Mesenchymal stem cell (in vitro differentiated cells and primary cell): ENCODE measurements at regions not wholly inside any gene's neighbourhood (a gene's known extent, or its start where the extent isn't known, plus 50 kb on each side); places are given as distances from the start of the nearest gene placed in this dataset.

ENCODE experiments used
- DNase-seq: peaks from one replicate; pipeline ENCODE4 v3.0.0-alpha.2; 2013
- H2AFZ ChIP-seq: one replicate; pipeline ENCODE4 v1.6.1; 2013; ENCODE audit warnings: low read depth, mild to moderate bottlenecking, control low read depth, inconsistent platforms, low read length, moderate library complexity
- H2AK5ac ChIP-seq: 2 replicates; pipeline ENCODE4 v1.6.1; 2013; ENCODE audit warnings: low read length, moderate library complexity, mild to moderate bottlenecking, inconsistent platforms; ENCODE audit not compliant: severe bottlenecking
- H2BK120ac ChIP-seq: one replicate; pipeline ENCODE4 v1.6.1; 2013; ENCODE audit warnings: low read depth, mild to moderate bottlenecking, inconsistent platforms, low read length, moderate library complexity
- H2BK12ac ChIP-seq, 2 experiments: one replicate each; pipeline ENCODE4 v1.6.1; 2013; ENCODE audit warnings: inconsistent platforms in 2 of 2, low read length in 2 of 2, mild to moderate bottlenecking in 2 of 2, moderate library complexity in 2 of 2, control low read depth in 1 of 2
- H2BK15ac ChIP-seq: one replicate; pipeline ENCODE4 v1.6.1; 2013; ENCODE audit warnings: mild to moderate bottlenecking, low read depth, inconsistent platforms; ENCODE audit not compliant: poor library complexity, severe bottlenecking
- H2BK5ac ChIP-seq: 2 replicates; pipeline ENCODE4 v1.6.1; 2013; ENCODE audit warnings: low read depth, mild to moderate bottlenecking, low read length, control low read depth, inconsistent platforms; ENCODE audit not compliant: poor library complexity, severe bottlenecking
- H3K14ac ChIP-seq, 2 experiments: one replicate each; pipeline ENCODE4 v1.6.1; 2013; ENCODE audit warnings: inconsistent platforms in 2 of 2, low read length in 2 of 2, control low read depth in 1 of 2, mild to moderate bottlenecking in 1 of 2, moderate library complexity in 1 of 2
- H3K18ac ChIP-seq, 2 experiments: one replicate each; pipeline ENCODE4 v1.6.1; 2013; ENCODE audit warnings: inconsistent platforms in 2 of 2, low read length in 2 of 2, control low read depth in 1 of 2, low read depth in 1 of 2, mild to moderate bottlenecking in 1 of 2
- H3K23ac ChIP-seq, 2 experiments: one replicate each; pipeline ENCODE4 v1.6.1; 2013; ENCODE audit warnings: inconsistent platforms in 2 of 2, low read length in 2 of 2, mild to moderate bottlenecking in 2 of 2, moderate library complexity in 2 of 2, control low read depth in 1 of 2
- H3K27ac ChIP-seq: 2 replicates; pipeline ENCODE4 v1.5.1; 2013; ENCODE audit warnings: mild to moderate bottlenecking, moderate library complexity, low read length, control low read depth, inconsistent platforms; ENCODE audit not compliant: poor library complexity, severe bottlenecking
- H3K27me3 ChIP-seq, 2 experiments: 2 replicates each; pipeline versions ENCODE4 v1.6.1 to v1.7.0; 2013; ENCODE audit warnings: low read length in 2 of 2, mild to moderate bottlenecking in 2 of 2, moderate library complexity in 2 of 2, control low read depth in 1 of 2, inconsistent platforms in 1 of 2; ENCODE audit not compliant: control insufficient read depth in 1 of 2, insufficient read depth in 1 of 2
- H3K36me3 ChIP-seq, 2 experiments: 2 replicates each; pipeline versions ENCODE4 v1.6.1 to v1.7.0; 2013; ENCODE audit warnings: low read length in 2 of 2, control low read depth in 1 of 2, inconsistent platforms in 1 of 2, low read depth in 1 of 2, mild to moderate bottlenecking in 1 of 2; ENCODE audit not compliant: insufficient read depth in 2 of 2, control insufficient read depth in 1 of 2
- H3K4ac ChIP-seq, 2 experiments: one replicate each; pipeline ENCODE4 v1.6.1; 2013; ENCODE audit warnings: inconsistent platforms in 2 of 2, low read length in 2 of 2, mild to moderate bottlenecking in 2 of 2, moderate library complexity in 2 of 2, control low read depth in 1 of 2, low read depth in 1 of 2
- H3K4me1 ChIP-seq: 2 replicates; pipeline ENCODE4 v1.6.1; 2013; ENCODE audit warnings: low read depth, low read length, control low read depth; ENCODE audit not compliant: control insufficient read depth, insufficient read depth
- H3K4me2 ChIP-seq: 2 replicates; pipeline ENCODE4 v1.6.1; 2013; ENCODE audit warnings: low read length, mild to moderate bottlenecking, inconsistent platforms; ENCODE audit not compliant: poor library complexity, severe bottlenecking
- H3K4me3 ChIP-seq, 2 experiments: 2 replicates each; pipeline versions ENCODE4 v1.5.1 to v1.7.0; 2013; ENCODE audit warnings: low read length in 2 of 2, mild to moderate bottlenecking in 2 of 2, control low read depth in 1 of 2, low read depth in 1 of 2; ENCODE audit not compliant: insufficient read depth in 1 of 2
- H3K79me1 ChIP-seq: replicated peaks from 2 replicates; pipeline ENCODE4 v1.6.1; 2013; ENCODE audit warnings: mild to moderate bottlenecking, control low read depth, low read length, inconsistent platforms; ENCODE audit not compliant: poor library complexity, severe bottlenecking
- H3K9ac ChIP-seq: 2 replicates; pipeline ENCODE4 v1.7.0; 2013; ENCODE audit warnings: mild to moderate bottlenecking, low read length, moderate library complexity
- H3K9me3 ChIP-seq: 2 replicates; pipeline ENCODE4 v1.7.0; 2013; ENCODE audit warnings: mild to moderate bottlenecking, low read length; ENCODE audit not compliant: control insufficient read depth
- H4K8ac ChIP-seq: one replicate; pipeline ENCODE4 v1.6.1; 2013; ENCODE audit warnings: inconsistent platforms, mild to moderate bottlenecking, low read length, moderate library complexity
- H4K91ac ChIP-seq: one replicate; pipeline ENCODE4 v1.6.1; 2013; ENCODE audit warnings: mild to moderate bottlenecking, low read length, inconsistent platforms
- WGBS: methylation state at CpG from one replicate; pipeline ENCODE4 v1.1.7; 2013; ENCODE audit warnings: mixed read lengths; 5-methylcytosine and 5-hydroxymethylcytosine counted together

DNA sequence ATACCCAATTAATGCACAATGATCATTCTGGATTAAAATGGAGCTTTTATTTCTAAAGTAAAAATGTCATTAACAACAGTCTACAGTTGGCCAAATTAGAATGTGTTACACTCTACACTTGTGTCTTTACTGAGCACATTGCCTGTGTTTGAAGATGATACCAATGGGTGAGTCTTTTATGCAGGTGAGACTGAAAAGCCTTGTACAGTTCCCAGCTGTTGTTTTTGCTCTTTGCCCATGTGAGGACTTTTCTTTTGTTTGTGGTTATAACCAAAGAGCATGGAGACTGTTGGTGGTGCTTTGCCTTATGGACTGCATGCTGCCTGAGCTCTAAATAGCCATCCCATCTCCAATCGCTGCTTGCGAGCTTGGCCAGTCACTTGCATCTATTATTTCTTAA is 264.5 kb downstream of the GATA3 start:
- Histone ChIP-seq H2AK5ac (no peak overlapping the region), H3K4me3 (no peak overlapping the region), H2AFZ (no peak overlapping the region), H3K14ac (no peak overlapping the region), H2BK12ac (no peak overlapping the region), H3K23ac (no peak overlapping the region), H3K27ac (no peak overlapping the region), H2BK15ac (no peak overlapping the region), H3K4me1 (no peaks in the 10 kb centered on the region), H3K18ac (no peak overlapping the region), H3K4me2 (no peak overlapping the region), H3K36me3 (no peaks in the 10 kb centered on the region), H3K9ac (no peak overlapping the region), H2BK5ac (no peak overlapping the region), H3K79me1 (no peaks in the 10 kb centered on the region), H4K8ac (no peak overlapping the region), H2BK120ac (no peak overlapping the region), H3K27me3 (peaks cover 0 to 4% of the 10 kb centered on the region in 2 experiments), H3K9me3 (no peaks in the 10 kb centered on the region), H4K91ac (no peak overlapping the region), H3K4ac (no peak overlapping the region)
- no peak for DNase-seq
- 100% methylated on average over 2 of the region's 2 CpGs for WGBS

DNA sequence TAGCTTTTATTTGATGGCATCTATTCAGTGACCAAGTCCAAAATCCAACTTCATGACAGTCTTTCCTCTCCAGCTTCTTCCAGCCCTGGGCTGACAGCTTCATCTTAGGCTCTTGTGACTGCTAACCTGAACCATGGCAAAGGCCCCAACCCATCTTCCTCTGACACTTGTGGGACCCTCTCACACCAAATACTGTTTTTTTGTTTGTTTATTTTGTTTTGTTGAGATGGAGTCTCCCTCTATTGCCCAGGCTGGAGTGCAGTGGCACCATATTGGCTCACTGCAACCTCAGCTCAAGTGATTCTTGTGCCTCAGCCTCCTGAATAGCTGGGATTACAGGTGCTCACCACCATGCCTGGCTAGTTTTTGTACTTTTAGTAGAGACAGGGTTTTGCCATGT is 265.2 kb downstream of the GATA3 start:
- no peak overlapping the region for H2BK120ac ChIP-seq

DNA sequence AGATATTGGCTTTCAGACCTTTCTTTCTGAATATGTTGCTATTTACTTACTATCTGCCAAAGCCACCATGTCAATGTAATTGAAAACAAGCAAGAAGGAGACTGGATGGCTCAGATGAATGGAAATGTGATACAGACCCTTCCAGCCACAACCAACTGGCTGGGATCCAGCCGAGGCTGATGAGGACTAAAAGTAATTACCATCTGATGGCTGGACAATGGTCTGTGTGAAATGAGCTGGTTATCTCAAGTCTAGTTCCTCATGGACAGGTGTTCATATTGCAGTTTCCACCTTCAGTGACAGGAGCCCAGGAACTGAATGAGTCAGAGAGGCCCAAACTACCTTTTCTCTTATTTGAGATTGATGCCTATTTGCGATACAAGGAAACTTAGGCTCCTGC is 267.5 kb downstream of the GATA3 start:
- Histone ChIP-seq H3K79me1 (no peaks in the 10 kb centered on the region), H3K27ac (no peak overlapping the region), H3K4me2 (no peak overlapping the region), H3K23ac (no peak overlapping the region), H3K4ac (no peak overlapping the region), H3K36me3 (no peaks in the 10 kb centered on the region), H2BK15ac (no peak overlapping the region), H3K9ac (no peak overlapping the region), H3K4me1 (no peaks in the 10 kb centered on the region), H2BK5ac (no peak overlapping the region), H2AK5ac (no peak overlapping the region), H3K27me3 (no peaks in the 10 kb centered on the region), H4K8ac (no peak overlapping the region), H3K9me3 (no peaks in the 10 kb centered on the region), H3K18ac (no peak overlapping the region), H2BK120ac (no peak overlapping the region), H3K4me3 (no peak overlapping the region), H2AFZ (no peak overlapping the region), H2BK12ac (no peak overlapping the region), H3K14ac (no peak overlapping the region), H4K91ac (no peak overlapping the region)
- 83% methylated on average over 1 of the region's 2 CpGs for WGBS
- no peak for DNase-seq

More for the DNA sequence above, 265.2 kb downstream of the GATA3 start:
- H3K27ac ChIP-seq, result no peak overlapping the region
- no peak overlapping the region for H4K8ac ChIP-seq
- H3K4ac ChIP-seq, result no peak overlapping the region
- no peak overlapping the region for H2BK15ac ChIP-seq
- H3K9me3 ChIP-seq, result no peaks in the 10 kb centered on the region
- no peak overlapping the region for H3K23ac ChIP-seq
- no peak overlapping the region for H3K18ac ChIP-seq
- no peak overlapping the region for H2BK12ac ChIP-seq
- H3K27me3 ChIP-seq, result peaks cover 0 to 4% of the 10 kb centered on the region in 2 experiments
- H2AK5ac ChIP-seq, result no peak overlapping the region
- no peak for DNase-seq
- no peak overlapping the region for H3K14ac ChIP-seq
- H3K9ac ChIP-seq, result no peak overlapping the region
- H3K4me3 ChIP-seq, result no peak overlapping the region
- no peaks in the 10 kb centered on the region for H3K36me3 ChIP-seq
- H4K91ac ChIP-seq, result no peak overlapping the region
- H2AFZ ChIP-seq, result no peak overlapping the region
- H3K4me2 ChIP-seq, result no peak overlapping the region
- no peak overlapping the region for H2BK5ac ChIP-seq
- no peaks in the 10 kb centered on the region for H3K4me1 ChIP-seq
- no peaks in the 10 kb centered on the region for H3K79me1 ChIP-seq

DNA sequence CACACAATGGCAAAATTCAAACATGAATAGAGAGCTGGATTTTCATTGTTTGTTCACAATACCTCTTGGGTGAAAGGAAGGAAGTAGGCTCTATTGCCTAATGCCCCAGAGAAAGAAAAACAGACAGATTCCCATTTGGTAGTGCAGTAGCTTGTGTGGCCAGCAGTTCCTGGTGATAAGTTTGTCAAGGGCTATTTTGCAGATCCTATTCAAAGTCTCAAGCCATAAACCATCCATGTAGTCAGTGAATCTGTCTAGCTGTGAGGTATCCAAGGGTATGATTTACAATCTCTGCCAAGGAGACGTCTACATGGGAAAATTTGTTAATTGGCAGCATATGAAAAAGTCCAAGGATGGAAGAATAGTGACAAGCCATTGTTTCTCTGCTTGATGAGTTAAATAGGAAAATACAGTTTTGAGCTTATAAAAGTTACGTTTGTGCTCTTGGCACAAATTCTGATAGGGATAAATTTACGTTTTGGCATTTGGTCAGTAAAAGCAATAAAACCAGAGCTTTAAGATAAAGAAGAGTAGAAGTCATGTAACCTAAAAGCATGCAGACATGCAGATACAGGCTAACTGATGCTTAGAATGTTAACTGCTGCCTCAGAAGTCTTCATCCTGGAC is 269.1 kb downstream of the GATA3 start:
- H2BK12ac ChIP-seq, result no peak overlapping the region
- H3K14ac ChIP-seq, result no peak overlapping the region
- H2BK5ac ChIP-seq, result no peak overlapping the region
- 40% methylated on average over 3 of the region's 3 CpGs for WGBS
- no peak overlapping the region for H4K8ac ChIP-seq
- no peak overlapping the region for H4K91ac ChIP-seq
- no peak overlapping the region for H2AFZ ChIP-seq
- H3K9ac ChIP-seq, result no peak overlapping the region
- no peak overlapping the region for H3K4me2 ChIP-seq
- DNase-seq, result no peak
- no peaks in the 10 kb centered on the region for H3K36me3 ChIP-seq
- H2AK5ac ChIP-seq, result no peak overlapping the region
- no peaks in the 10 kb centered on the region for H3K79me1 ChIP-seq
- no peaks in the 10 kb centered on the region for H3K27me3 ChIP-seq
- no peak overlapping the region for H3K4ac ChIP-seq
- H3K27ac ChIP-seq, result no peak overlapping the region
- H3K4me3 ChIP-seq, result no peak overlapping the region
- H3K23ac ChIP-seq, result no peak overlapping the region
- H3K18ac ChIP-seq, result no peak overlapping the region
- H2BK120ac ChIP-seq, result no peak overlapping the region
- no peaks in the 10 kb centered on the region for H3K4me1 ChIP-seq
- H2BK15ac ChIP-seq, result no peak overlapping the region
- H3K9me3 ChIP-seq, result no peaks in the 10 kb centered on the region
